Rectal smooth muscle tissue (tissue), 1 donor: ENCODE measurements at regions not wholly inside any gene's neighbourhood (a gene's known extent, or its start where the extent isn't known, plus 50 kb on each side); places are given as distances from the start of the nearest gene placed in this dataset.
"Not testable (repeated sequence)": the region's sequence is repeated elsewhere in the genome, so short reads cannot be mapped to it uniquely, and the experiment has no call there.

ENCODE experiments used
- H3K27ac ChIP-seq: one replicate; pipeline ENCODE4 v1.7.0; 2013; ENCODE audit warnings: low read depth, low read length, inconsistent platforms
- H3K27me3 ChIP-seq: one replicate; pipeline ENCODE4 v1.7.0; 2013; ENCODE audit warnings: low read length; ENCODE audit not compliant: control insufficient read depth, insufficient read depth
- H3K36me3 ChIP-seq: one replicate; pipeline ENCODE4 v1.7.0; 2013; ENCODE audit warnings: low read length; ENCODE audit not compliant: control insufficient read depth, insufficient read depth
- H3K4me1 ChIP-seq: one replicate; pipeline ENCODE4 v1.7.0; 2013; ENCODE audit warnings: low read length; ENCODE audit not compliant: control insufficient read depth, insufficient read depth
- H3K4me3 ChIP-seq: one replicate; pipeline ENCODE4 v1.7.0; 2013; ENCODE audit warnings: low read length
- H3K9ac ChIP-seq: one replicate; pipeline ENCODE4 v1.7.0; 2013; ENCODE audit warnings: low read length

GRCh38 chr4:129968778-129969177 is 872.8 kb downstream of the C4orf33 start:
- Histone ChIP-seq H3K9ac (no peak overlapping the region), H3K4me1 (no peaks in the 10 kb centered on the region), H3K27me3 (no peaks in the 10 kb centered on the region), H3K36me3 (no peaks in the 10 kb centered on the region), H3K27ac (no peak overlapping the region), H3K4me3 (no peak overlapping the region)

DNA sequence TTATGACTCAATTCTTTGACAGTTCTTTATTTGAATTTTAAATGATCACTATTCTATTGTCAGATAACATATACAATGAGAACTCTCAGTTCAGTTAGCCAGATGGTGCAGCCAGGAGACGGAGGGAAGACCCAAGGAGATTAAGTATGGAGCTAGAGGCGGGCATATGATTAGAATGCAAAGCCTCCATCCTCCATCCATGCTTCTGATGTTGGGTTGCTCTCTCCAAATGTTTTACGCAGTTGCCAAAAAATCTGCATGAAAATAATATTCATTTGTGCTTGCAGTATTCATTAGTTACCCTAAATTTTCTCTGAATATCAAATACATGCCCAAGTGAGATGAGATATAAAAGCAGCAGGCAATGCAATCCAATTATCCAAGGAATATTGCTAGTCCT is 874.8 kb downstream of the C4orf33 start:
- no peak overlapping the region for H3K4me3 ChIP-seq
- H3K4me1 ChIP-seq: no peaks in the 10 kb centered on the region
- H3K36me3 ChIP-seq: no peaks in the 10 kb centered on the region
- H3K27me3 ChIP-seq: no peaks in the 10 kb centered on the region
- H3K27ac ChIP-seq: no peak overlapping the region
- no peak overlapping the region for H3K9ac ChIP-seq

GRCh38 chr4:129971419-129971818 is 875.5 kb downstream of the C4orf33 start:
- H3K27ac ChIP-seq: no peak overlapping the region
- H3K9ac ChIP-seq: no peak overlapping the region
- H3K27me3 ChIP-seq: no peaks in the 10 kb centered on the region
- H3K4me3 ChIP-seq: no peak overlapping the region
- no peaks in the 10 kb centered on the region for H3K36me3 ChIP-seq
- no peaks in the 10 kb centered on the region for H3K4me1 ChIP-seq

DNA sequence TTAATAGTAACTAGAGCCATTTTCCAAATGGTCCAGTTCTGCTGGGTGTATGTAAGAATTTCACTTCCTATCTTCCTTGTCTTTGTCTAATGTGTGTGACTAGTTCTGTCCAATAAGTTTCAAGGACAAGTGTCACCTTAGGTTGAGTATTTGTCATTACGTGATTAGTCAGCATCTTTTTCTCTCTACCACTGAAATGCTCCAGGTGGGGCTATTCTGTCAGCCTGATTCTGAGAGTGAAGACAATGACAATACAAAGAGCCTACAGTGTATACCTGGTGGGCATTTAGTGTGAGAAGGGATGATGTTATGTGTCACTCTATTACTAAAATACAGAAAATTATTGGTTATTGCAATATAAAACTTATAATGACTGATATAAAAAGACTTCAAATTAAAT is 876.3 kb downstream of the C4orf33 start:
- no peaks in the 10 kb centered on the region for H3K4me1 ChIP-seq
- no peaks in the 10 kb centered on the region for H3K36me3 ChIP-seq
- no peak overlapping the region for H3K27ac ChIP-seq
- H3K27me3 ChIP-seq: no peaks in the 10 kb centered on the region
- no peak overlapping the region for H3K9ac ChIP-seq
- H3K4me3 ChIP-seq: no peak overlapping the region

- Histone ChIP-seq H3K4me3 (no peak overlapping the region), H3K36me3 (no peaks in the 10 kb centered on the region), H3K9ac (no peak overlapping the region), H3K27ac (no peak overlapping the region), H3K4me1 (no peaks in the 10 kb centered on the region), H3K27me3 (no peaks in the 10 kb centered on the region)
These were observed 878.8 kb downstream of the C4orf33 start for GRCh38 chr4:129974730-129975129.

DNA sequence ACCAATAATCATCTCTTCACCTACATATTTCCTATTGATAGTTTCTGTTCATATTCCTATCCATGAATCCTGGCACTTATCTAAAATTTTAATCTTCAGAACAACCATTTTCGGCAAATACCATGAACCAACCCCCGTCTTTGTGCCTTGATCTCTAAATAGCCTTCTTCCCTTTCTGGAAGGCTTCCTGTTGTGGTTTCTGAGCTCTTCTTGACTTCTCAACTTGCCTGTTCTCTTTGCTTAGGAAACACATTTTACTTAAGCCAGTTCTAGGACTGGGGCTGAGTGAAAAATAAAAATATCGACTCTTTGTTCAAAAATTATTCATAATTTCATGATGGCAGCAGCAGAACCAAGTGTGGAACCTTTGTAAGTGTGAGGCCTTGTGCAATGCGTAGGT is 882.4 kb downstream of the C4orf33 start:
- Histone ChIP-seq H3K27ac (no peak overlapping the region), H3K27me3 (no peaks in the 10 kb centered on the region), H3K4me3 (no peak overlapping the region), H3K4me1 (no peaks in the 10 kb centered on the region), H3K36me3 (no peaks in the 10 kb centered on the region), H3K9ac (no peak overlapping the region)

DNA sequence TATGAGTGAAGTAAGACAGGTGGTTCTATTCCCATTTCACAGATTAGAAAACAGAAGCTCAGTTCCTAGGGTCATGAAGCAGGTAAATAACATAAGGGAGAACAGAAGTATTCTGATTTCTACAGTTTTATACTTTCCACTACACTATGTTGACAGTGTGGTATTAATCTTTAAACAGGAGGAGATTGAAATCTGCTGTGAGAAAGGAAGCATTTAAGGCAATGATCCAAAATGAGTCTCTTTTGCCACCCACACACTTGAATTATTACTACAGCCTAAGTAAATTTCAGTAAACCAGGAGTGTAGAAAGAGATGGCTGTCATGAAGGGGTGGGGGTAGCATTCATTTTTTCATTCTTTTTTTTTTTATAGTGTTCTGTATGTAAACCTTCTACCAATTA is 893.0 kb downstream of the C4orf33 start:
- Histone ChIP-seq H3K36me3 (no peaks in the 10 kb centered on the region), H3K27ac (no peak overlapping the region), H3K27me3 (no peaks in the 10 kb centered on the region), H3K9ac (no peak overlapping the region), H3K4me3 (no peak overlapping the region), H3K4me1 (no peaks in the 10 kb centered on the region)

GRCh38 chr4:129994715-129995114 is 898.8 kb downstream of the C4orf33 start:
- no peaks in the 10 kb centered on the region for H3K4me1 ChIP-seq
- H3K4me3 ChIP-seq: no peak overlapping the region
- H3K27me3 ChIP-seq: no peaks in the 10 kb centered on the region
- H3K27ac ChIP-seq: no peak overlapping the region
- H3K36me3 ChIP-seq: no peaks in the 10 kb centered on the region
- H3K9ac ChIP-seq: no peak overlapping the region

DNA sequence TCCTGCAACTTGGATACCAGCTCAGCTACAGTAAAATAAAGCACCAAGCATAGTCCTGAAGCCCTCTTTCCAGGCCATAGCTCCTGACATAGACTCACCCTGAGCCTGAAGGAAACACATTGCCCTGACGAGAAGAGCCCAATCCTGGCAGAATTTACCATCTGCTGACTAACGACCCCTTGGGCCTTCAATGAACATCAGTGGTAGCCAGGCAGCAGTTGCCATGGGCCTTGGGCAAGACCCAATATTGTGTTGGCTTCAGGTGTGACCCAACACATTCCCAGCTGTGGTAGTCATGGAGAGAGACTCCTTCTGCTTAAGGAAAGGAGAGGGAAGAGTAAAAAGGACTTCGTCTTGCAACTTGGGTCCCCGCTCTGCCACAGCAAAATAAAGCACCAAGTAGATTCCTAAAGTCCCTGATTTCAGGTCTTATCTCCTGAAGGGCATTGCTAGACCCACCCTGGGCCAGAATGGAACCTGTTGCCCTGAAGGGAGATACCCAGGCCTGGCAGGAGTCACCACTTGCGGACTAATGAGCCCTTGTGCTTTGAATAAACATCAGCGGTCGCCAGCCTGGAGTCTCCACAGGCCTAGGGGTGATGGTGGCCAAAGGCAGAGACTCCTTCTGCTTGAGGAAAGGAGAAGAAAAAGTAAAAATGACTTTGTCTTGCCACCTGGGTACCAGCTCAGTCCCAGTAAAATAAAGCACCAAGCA is 902.6 kb downstream of the C4orf33 start:
- H3K4me1 ChIP-seq: no peaks in the 10 kb centered on the region
- H3K9ac ChIP-seq: no peak overlapping the region
- H3K27me3 ChIP-seq: no peaks in the 10 kb centered on the region

DNA sequence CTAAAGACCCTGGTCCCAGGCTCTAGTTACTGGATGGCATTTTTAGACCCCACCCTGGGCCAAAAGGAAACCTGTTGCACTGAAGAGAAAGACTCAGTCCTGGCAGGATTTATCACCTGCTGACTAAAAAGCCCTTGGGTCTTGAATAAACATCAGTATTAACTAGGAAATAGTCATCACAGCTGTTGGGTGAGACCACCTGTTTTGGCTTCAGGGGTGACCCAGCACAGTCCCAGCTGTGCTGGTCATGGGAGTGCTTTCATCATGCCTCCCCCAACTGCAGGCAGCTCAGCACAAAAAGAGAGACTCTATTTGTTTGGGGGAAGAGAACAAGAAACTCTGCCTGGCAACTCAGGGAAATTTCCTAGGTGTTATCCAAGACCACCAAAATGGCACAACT is 903.2 kb downstream of the C4orf33 start:
- H3K27me3 ChIP-seq: no peaks in the 10 kb centered on the region
- no peaks in the 10 kb centered on the region for H3K36me3 ChIP-seq
- no peak overlapping the region for H3K4me3 ChIP-seq
- H3K9ac ChIP-seq: no peak overlapping the region
- H3K4me1 ChIP-seq: no peaks in the 10 kb centered on the region
- no peak overlapping the region for H3K27ac ChIP-seq

More for the DNA sequence above, 902.6 kb downstream of the C4orf33 start:
- H3K27ac ChIP-seq: no peak overlapping the region
- no peaks in the 10 kb centered on the region for H3K36me3 ChIP-seq
- no peak overlapping the region for H3K4me3 ChIP-seq

- Histone ChIP-seq H3K36me3 (no peaks in the 10 kb centered on the region), H3K27me3 (no peaks in the 10 kb centered on the region), H3K9ac (no peak overlapping the region), H3K4me3 (no peak overlapping the region), H3K4me1 (no peaks in the 10 kb centered on the region), H3K27ac (no peak overlapping the region)
These were observed 912.5 kb downstream of the C4orf33 start for GRCh38 chr4:130008461-130008860.

- H3K9ac ChIP-seq, H3K36me3 ChIP-seq, H3K27me3 ChIP-seq, H3K4me3 ChIP-seq, H3K27ac ChIP-seq, H3K4me1 ChIP-seq: not testable (repeated sequence)
These were observed 916.9 kb downstream of the C4orf33 start for GRCh38 chr4:130012806-130013205.

DNA sequence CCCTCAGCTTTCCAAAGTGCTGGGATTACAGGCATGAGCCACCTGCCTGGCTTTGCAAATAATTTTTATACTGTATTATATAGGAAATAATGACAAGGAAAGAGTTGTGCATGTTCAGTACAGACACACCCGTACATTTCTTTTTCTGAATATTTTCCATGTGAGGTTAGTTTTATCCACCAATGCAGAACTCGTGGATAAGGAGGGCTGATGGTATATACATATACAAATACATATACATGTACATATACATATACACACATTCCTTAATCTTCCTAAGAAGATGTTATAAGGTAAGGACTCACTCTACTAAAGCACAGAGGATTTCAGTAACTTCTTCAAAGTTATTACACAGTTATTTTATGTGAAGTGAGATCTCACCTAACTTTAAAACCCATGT is 925.8 kb downstream of the C4orf33 start:
- H3K36me3 ChIP-seq: no peaks in the 10 kb centered on the region
- H3K27me3 ChIP-seq: no peaks in the 10 kb centered on the region
- no peak overlapping the region for H3K4me3 ChIP-seq
- H3K4me1 ChIP-seq: no peaks in the 10 kb centered on the region
- H3K9ac ChIP-seq: no peak overlapping the region
- no peak overlapping the region for H3K27ac ChIP-seq
